ENCODE measurements at regions not wholly inside any gene's neighbourhood (a gene's known extent, or its start where the extent isn't known, plus 50 kb on each side); places are given as distances from the start of the nearest gene placed in this dataset.

GRCh38 chr6:145252737-145253136 is 482.6 kb downstream of the EPM2A start:
- TF ChIP-seq CTCF (IDR thresholded peaks at IDR 0.05) = no peak
- TF ChIP-seq POLR2A (IDR thresholded peaks at IDR 0.05) = no peak
